GM18505 (cell line): ENCODE measurements at regions not wholly inside any gene's neighbourhood (a gene's known extent, or its start where the extent isn't known, plus 50 kb on each side); places are given as distances from the start of the nearest gene placed in this dataset.
"Not testable (repeated sequence)": the region's sequence is repeated elsewhere in the genome, so short reads cannot be mapped to it uniquely, and the experiment has no call there.

Experiments used
- ATAC-seq: cut with Tn5 transposase; IDR thresholded peaks from one replicate; pipeline ENCODE4 v1.9.1; 2021; ENCODE audit not compliant: unreplicated experiment
- POLR2A ChIP-seq: IDR thresholded peaks from 4 replicates; pipeline ENCODE4 v1.6.1; 2011; ENCODE audit warnings: borderline replicate concordance; ENCODE audit not compliant: insufficient read depth, insufficient read length; ENCODE audit errors: extremely low read depth

GRCh38 chr2:217585362-217585761 is 417.4 kb downstream of the TNS1 start:
- no peak for TF ChIP-seq POLR2A

GRCh38 chr2:217580407-217580806 is 422.4 kb downstream of the TNS1 start:
- ATAC-seq, result not testable (repeated sequence)

More at GRCh38 chr2:217585362-217585761, 417.4 kb downstream of the TNS1 start:
- no peak for ATAC-seq

- TF ChIP-seq POLR2A, result no peak
- ATAC-seq, result no peak
Measured at GRCh38 chr2:217573571-217573970, 429.2 kb downstream of the TNS1 start.

- TF ChIP-seq POLR2A, result no peak
- no peak for ATAC-seq
Measured at GRCh38 chr2:217570394-217570793, 432.4 kb downstream of the TNS1 start.

- ATAC-seq, result no peak
- TF ChIP-seq POLR2A, result no peak
Measured at GRCh38 chr2:217568289-217568971, 434.4 kb downstream of the TNS1 start.

- ATAC-seq, result no peak
- TF ChIP-seq POLR2A, result no peak
Measured at GRCh38 chr2:217563565-217563964, 439.2 kb downstream of the TNS1 start.

GRCh38 chr2:217562871-217563480 is 439.8 kb downstream of the TNS1 start:
- ATAC-seq, result no peak

GRCh38 chr2:217559084-217559483 is 443.7 kb downstream of the TNS1 start:
- TF ChIP-seq POLR2A, result no peak
- no peak for ATAC-seq

More at GRCh38 chr2:217562871-217563480, 439.8 kb downstream of the TNS1 start:
- TF ChIP-seq POLR2A, result no peak

- no peak for ATAC-seq
- TF ChIP-seq POLR2A, result no peak
Measured at GRCh38 chr2:217555081-217555876, 447.5 kb downstream of the TNS1 start.

- TF ChIP-seq POLR2A, result no peak
- ATAC-seq, result no peak
Measured at GRCh38 chr2:217553679-217554078, 449.1 kb downstream of the TNS1 start.

- TF ChIP-seq POLR2A, result no peak
Measured at GRCh38 chr2:217553202-217553601, 449.6 kb downstream of the TNS1 start.

GRCh38 chr2:217552081-217552480 is 450.7 kb downstream of the TNS1 start:
- no peak for ATAC-seq
- no peak for TF ChIP-seq POLR2A

More at GRCh38 chr2:217553202-217553601, 449.6 kb downstream of the TNS1 start:
- ATAC-seq, result no peak

GRCh38 chr2:217551252-217551899 is 451.4 kb downstream of the TNS1 start:
- no peak for TF ChIP-seq POLR2A
- no peak for ATAC-seq

GRCh38 chr2:217539126-217539525 is 463.7 kb downstream of the TNS1 start:
- TF ChIP-seq POLR2A, result no peak
- ATAC-seq, result no peak

GRCh38 chr2:217538719-217539118 is 464.1 kb downstream of the TNS1 start:
- TF ChIP-seq POLR2A, result no peak
- ATAC-seq, result no peak
